Left ventricle myocardium superior (tissue), 1 donor: ENCODE measurements at regions not wholly inside any gene's neighbourhood (a gene's known extent, or its start where the extent isn't known, plus 50 kb on each side); places are given as distances from the start of the nearest gene placed in this dataset.
A peak's percentile ranks its signal among the peaks of the same experiment; 100 is the strongest.

ENCODE experiments used
- ATAC-seq: fragments of 200-7000 bp; cut with Tn5 transposase; one replicate; pipeline ENCODE4 v1.9.1; 2020; ENCODE audit warnings: mild to moderate bottlenecking, moderate library complexity
- DNase-seq: peaks from one replicate; pipeline ENCODE4 v3.0.0-alpha.2; 2020
- intact Hi-C: fragments of 100-400 bp; cut with micrococcal nuclease; formaldehyde crosslinking; loops from one replicate; pipeline ENCODE4 v1.11.0; 2022
- donor health status: DM: no; HTN: yes; CAD: no; lungs with severe emphysema.

- ATAC-seq = no peak
- no peak for DNase-seq
- intact Hi-C loops = no loop called here
These were observed 163.3 kb downstream of the LRRC30 start for GRCh38 chr18:7394050-7394659.

GRCh38 chr18:7395566-7395965, 164.7 kb downstream of the LRRC30 start:
- no peak for DNase-seq
- no peak for ATAC-seq
- intact Hi-C loops = no loop called here

- DNase-seq (no peak), ATAC-seq (no peak)
- intact Hi-C loops = no loop called here
These were observed 153.2 kb upstream of the PTPRM start for GRCh38 chr18:7413906-7414305.

- ATAC-seq (peak; percentile 71), DNase-seq (peak; percentile 33)
- intact Hi-C loops = no loop called here
These were observed 152.7 kb upstream of the PTPRM start for GRCh38 chr18:7414459-7414858.

- intact Hi-C loops = no loop called here
- ATAC-seq (peak; percentile 56), DNase-seq (peak; percentile 29)
These were observed 151.8 kb upstream of the PTPRM start for GRCh38 chr18:7415081-7415894.

GRCh38 chr18:7417727-7418126, 149.4 kb upstream of the PTPRM start:
- DNase-seq (no peak), ATAC-seq (no peak)
- intact Hi-C loops = no loop called here

- DNase-seq (no peak), ATAC-seq (no peak)
- intact Hi-C loops = no loop called here
These were observed 137.3 kb upstream of the PTPRM start for GRCh38 chr18:7429831-7430230.

GRCh38 chr18:7436166-7436565, 130.9 kb upstream of the PTPRM start:
- ATAC-seq (no peak), DNase-seq (no peak)
- intact Hi-C loops = no loop called here

GRCh38 chr18:7437870-7438269, 129.2 kb upstream of the PTPRM start:
- no peak for ATAC-seq
- intact Hi-C loops = no loop called here

GRCh38 chr18:7438646-7439045, 128.5 kb upstream of the PTPRM start:
- ATAC-seq (no peak), DNase-seq (no peak)
- intact Hi-C loops = no loop called here

More at GRCh38 chr18:7437870-7438269, 129.2 kb upstream of the PTPRM start:
- DNase-seq = no peak

GRCh38 chr18:7447318-7448028, 119.6 kb upstream of the PTPRM start:
- DNase-seq = no peak
- intact Hi-C loops = no loop called here
- ATAC-seq = no peak

- intact Hi-C loops = no loop called here
- peak; percentile 87 for ATAC-seq
- DNase-seq = peak; percentile 37
These were observed 114.8 kb upstream of the PTPRM start for GRCh38 chr18:7452331-7452730.

GRCh38 chr18:7454429-7454828, 112.7 kb upstream of the PTPRM start:
- ATAC-seq = no peak
- DNase-seq = no peak
- intact Hi-C loops = no loop called here

GRCh38 chr18:7456376-7456775, 110.7 kb upstream of the PTPRM start:
- intact Hi-C loops = no loop called here

GRCh38 chr18:7457262-7457661, 109.9 kb upstream of the PTPRM start:
- ATAC-seq (no peak), DNase-seq (no peak)
- intact Hi-C loops = no loop called here

More at GRCh38 chr18:7456376-7456775, 110.7 kb upstream of the PTPRM start:
- DNase-seq (no peak), ATAC-seq (no peak)

- ATAC-seq (peak; percentile 84), DNase-seq (no peak)
- intact Hi-C loops = no loop called here
These were observed 108.2 kb upstream of the PTPRM start for GRCh38 chr18:7458884-7459283.

GRCh38 chr18:7459851-7460770, 107.0 kb upstream of the PTPRM start:
- intact Hi-C loops = no loop called here
- ATAC-seq (peak; percentile 66), DNase-seq (peak; percentile 75)

GRCh38 chr18:7464245-7464966, 102.7 kb upstream of the PTPRM start:
- intact Hi-C loops = no loop called here
- DNase-seq = no peak
- ATAC-seq = peak; percentile 93

- no peak for ATAC-seq
These were observed 100.9 kb upstream of the PTPRM start for GRCh38 chr18:7466190-7466589.

More at GRCh38 chr18:7466190-7466589, 100.9 kb upstream of the PTPRM start:
- intact Hi-C loops = no loop called here
- DNase-seq = no peak
